Superior temporal gyrus (tissue), 1 donor: ENCODE measurements at regions not wholly inside any gene's neighbourhood (a gene's known extent, or its start where the extent isn't known, plus 50 kb on each side); places are given as distances from the start of the nearest gene placed in this dataset.

ENCODE experiments used
- DNase-seq: peaks from one replicate; pipeline ENCODE4 v3.0.0-alpha.2; 2016; ENCODE audit errors: extremely low spot score

DNA sequence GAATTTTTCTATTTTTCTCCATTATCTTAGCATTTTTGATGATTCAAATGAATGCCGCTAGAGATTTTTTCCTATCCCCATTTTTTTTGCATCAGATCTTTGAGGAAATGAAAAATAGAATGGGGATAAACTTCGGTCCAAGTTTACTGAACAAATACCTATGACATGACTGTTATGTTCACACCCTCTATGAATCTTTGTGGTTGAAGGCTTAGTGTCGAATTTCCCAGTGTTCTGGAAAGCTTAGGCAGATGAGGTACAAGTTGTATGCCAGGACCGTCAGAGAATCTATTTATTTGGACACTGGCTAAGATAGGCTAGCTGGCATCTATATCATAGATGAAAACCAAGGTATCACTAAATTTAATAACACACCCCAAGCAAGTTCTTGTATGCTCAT is 123.4 kb downstream of the SPCS3 start:
- DNase-seq = no peak

DNA sequence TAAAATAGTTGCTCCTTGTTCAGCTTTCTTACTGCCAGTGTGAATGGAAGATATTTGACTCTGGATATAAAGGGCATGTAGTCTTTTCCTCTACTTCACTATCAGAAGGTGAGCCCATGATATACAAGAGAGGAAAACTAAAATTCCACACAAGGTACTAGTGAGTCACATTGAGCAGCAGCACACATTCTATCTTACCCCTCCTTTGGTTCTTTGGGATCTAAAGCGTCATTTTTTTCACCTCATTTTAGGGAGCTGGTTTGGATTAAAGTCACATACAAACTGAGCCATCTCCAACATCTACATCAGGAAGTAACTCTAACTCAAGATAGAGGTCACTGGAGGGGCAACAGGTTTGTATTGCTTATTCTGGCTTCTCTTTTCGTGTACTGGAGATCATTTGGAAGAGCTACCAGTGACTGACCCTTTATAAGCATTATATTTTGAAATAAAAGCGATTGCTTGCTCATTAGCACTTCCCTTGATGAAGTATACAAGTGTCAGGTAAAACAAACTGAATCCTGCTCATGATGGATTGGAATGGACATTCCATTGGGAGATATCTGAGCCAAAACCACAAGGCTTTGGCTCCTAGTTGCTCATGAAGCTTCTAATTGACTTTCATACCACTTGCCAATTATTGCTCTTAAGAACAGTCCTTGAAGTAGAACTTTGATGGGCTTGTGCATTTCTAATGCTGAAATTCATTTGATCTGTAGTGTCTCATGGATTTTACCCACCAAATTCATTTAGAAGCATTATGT is 124.1 kb downstream of the SPCS3 start:
- no peak for DNase-seq

- no peak for DNase-seq
Observed at GRCh38 chr4:176444741-176445140, 125.0 kb downstream of the SPCS3 start.

DNA sequence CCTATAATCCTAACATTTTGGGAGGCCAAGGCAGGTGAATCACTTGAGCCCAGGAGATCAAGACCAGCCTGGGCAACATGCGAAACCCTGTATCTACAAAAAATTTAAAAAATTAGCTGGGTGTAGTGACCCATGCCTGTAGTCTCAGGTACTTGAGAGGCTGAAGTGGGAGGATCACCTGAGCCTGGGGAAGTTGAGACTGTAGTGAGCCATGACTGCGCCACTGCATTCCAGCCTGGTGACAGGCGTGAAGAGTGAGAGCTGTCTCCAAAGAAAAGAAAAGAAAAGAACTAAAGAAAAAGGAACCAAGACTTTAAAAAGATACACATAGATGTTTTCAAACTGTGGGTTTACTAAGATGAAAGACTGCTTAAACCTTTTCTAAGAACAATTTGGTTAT is 129.0 kb downstream of the SPCS3 start:
- no peak for DNase-seq

GRCh38 chr4:176451443-176451842 is 131.7 kb downstream of the SPCS3 start:
- DNase-seq = peak; percentile 90

- no peak for DNase-seq
Observed at GRCh38 chr4:176453079-176453478, 133.3 kb downstream of the SPCS3 start.

DNA sequence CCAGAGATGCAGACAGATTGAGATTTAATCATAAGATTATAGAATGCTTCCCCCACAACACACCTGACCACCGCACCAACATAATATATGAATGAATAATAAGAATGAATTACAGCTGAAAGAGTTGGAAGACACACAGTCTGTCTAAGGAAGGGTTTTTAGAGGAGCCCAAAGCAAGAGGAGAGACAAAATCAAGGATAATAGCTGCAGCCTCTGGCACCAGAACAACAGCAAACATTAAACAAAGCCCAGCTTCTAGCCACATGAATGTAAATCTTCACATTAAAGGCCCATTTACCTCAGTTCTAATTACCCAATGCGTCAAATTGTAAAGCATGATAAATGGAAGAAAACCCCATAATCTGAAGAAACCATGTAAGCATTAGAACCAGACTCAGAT is 133.9 kb downstream of the SPCS3 start:
- DNase-seq = no peak

- DNase-seq = no peak
Observed at GRCh38 chr4:176464748-176465147, 145.0 kb downstream of the SPCS3 start.

- DNase-seq = no peak
Observed at GRCh38 chr4:176467001-176467400, 147.2 kb downstream of the SPCS3 start.

GRCh38 chr4:176469546-176469945 is 149.8 kb downstream of the SPCS3 start:
- no peak for DNase-seq

- no peak for DNase-seq
Observed at GRCh38 chr4:176470671-176471070, 150.9 kb downstream of the SPCS3 start.

GRCh38 chr4:176475067-176475466 is 155.3 kb downstream of the SPCS3 start:
- no peak for DNase-seq

GRCh38 chr4:176478076-176478475 is 158.3 kb downstream of the SPCS3 start:
- DNase-seq = no peak

DNA sequence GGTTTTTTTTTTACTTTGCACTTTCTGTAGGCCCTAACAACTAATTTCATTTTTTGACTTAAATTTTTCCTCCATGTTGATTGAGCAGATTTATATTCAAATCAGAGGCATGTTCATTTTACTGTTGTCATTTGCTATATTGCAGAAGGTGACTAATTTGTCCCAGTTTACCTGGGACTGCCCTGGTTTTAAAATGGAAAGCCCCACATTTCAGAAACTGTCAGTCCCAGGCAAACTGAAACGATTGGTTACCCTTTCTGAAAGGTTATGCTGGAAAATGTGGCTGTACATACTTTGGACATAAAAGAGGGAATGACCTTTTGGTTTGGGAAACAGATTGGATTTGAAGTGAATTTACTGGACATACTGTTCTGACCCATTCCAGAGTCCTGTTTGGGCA is 160.0 kb downstream of the SPCS3 start:
- no peak for DNase-seq

DNA sequence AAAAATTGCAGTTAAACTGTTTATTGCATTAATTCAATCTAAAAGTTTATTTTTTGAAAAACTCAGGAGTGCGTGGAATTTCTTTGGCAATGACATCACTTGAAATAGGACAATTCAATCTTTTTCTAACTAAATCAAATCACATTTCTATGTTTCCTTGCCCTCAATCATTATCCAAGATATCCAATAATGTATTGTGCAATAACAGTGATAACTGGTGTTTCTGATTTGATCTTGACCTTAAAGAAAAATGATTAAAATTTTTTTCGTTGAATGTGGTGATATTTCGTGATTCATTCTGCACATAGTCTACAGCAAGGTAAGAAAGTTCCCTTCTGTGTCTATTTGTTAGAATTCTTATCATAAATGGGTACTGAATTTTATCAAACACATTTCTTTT is 163.2 kb downstream of the SPCS3 start:
- no peak for DNase-seq

DNA sequence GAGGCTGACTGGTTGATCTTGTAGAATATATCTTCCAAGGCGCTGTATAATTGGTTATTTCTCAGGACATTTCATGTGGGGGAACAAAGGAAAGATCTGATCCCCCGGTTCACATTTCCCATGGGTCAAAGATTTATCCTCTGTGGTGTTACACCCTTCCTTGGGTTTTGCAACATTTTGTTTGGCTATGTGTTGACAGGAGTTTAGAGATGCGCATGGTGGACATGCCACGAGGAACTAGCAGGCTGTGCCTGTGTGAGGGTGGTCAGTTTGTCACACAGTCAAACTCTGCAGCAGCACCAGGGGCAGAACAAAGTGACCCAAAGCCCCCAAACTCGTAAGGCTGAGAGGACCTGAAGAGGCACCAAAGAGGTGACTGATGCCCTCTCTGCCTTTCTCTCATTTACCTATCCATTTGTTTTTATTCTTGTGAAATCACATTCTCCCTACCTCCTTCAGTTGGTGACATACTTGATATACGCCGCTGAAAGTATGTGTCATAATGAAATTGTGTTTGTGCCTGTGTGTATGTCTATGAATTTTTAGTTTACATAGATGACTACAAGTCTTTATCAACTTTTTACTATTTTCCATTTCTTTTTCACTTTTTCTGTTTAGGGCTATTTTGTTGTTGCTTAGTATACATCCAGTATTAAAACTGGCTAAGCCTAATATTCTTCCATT is 164.7 kb downstream of the SPCS3 start:
- DNase-seq = no peak

DNA sequence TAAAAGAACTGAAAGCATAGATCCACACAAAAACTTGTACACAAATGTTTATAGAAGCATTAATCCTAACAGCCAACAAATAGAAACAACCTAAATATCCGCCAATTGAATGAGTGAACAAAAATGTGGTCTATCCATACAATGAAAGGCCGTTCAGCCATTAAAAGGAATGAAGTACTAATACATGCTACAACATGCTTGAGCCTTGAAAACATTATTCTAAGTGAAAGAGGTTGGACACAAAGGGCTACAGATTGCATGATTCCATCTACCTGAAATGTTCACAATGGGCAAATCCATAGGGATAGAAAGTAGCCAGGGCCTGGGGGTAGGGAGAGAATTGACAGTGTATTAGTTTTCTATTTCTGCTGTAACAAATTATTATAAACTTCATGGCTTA is 169.2 kb downstream of the SPCS3 start:
- DNase-seq = no peak

DNA sequence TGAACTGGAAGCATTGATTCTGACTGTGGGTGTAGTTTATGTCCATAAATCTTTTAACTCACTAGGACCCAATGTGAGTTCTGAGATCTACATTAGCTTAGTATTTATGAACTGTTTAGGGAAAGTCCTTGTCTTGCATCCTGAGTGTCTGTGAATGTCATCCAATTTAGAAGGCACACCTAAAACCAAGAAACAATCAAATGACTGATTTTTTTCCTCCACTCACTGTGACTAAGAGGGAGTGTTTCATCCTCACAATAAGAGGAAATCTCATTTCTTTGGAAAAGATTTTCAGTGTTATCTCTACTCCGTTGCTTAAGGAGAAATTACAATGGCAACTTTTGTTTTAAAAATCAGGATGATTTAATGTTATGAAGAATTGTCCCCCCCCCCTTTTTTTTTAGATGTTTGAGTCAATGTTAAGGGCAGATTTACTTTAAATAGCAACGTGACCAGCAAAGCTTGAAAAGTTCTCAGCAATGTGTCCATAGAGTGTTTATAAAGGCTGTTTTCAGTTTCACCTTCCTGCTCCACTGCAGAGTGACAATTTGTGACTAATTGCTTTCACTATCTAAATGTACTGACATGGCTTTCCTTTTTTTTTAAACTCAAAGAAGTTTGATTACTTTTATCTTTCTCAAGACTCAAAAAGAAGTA is 173.0 kb downstream of the SPCS3 start:
- no peak for DNase-seq

DNA sequence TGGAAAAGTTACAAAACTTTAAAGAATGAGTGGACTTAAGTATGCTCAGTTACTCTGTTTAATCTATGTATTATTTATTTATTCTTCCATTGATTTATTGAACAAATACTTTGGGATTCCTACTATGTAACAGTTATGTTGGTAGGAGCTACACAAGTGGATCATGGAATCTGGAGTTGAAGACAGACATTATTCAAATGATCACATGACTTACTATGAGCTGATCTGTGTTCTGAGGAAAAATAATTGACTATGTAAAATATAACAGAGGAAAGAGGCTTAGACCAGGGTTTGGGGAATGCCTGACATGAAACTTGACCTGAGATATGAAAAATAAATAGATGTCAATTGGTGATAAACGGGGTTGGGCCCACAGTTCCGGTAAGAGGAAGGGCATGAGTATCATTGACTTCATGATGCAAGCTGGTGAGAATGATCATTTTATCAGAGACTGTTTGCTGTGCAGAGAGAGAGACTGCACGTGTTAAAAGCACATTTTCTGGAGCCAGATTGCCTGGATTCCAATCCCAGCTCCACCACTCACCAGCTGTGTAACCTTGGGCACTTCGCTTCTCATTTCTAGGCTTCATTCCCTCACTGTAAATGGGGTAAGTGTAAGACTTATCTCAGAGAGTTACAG is 179.0 kb downstream of the SPCS3 start:
- DNase-seq = no peak

- no peak for DNase-seq
Observed at GRCh38 chr4:176499518-176499917, 179.8 kb downstream of the SPCS3 start.

DNA sequence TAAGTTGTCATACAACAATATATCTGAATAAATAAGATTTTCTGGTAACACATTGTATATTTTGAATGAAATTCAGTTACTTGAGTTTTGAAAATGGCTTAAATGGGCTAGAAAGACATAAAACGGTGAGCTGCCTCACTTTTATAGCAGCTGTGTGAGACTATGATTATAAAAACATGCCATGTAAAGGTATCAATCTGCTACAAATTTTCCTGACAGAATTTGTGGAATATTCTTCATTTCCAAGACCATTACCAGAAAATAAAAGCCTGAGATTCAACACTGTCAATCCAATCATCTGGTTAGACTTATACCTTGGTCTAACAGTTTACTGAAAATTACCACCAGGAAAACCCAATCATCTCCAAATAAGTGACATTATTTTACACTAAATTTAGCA is 181.1 kb downstream of the SPCS3 start:
- no peak for DNase-seq

DNA sequence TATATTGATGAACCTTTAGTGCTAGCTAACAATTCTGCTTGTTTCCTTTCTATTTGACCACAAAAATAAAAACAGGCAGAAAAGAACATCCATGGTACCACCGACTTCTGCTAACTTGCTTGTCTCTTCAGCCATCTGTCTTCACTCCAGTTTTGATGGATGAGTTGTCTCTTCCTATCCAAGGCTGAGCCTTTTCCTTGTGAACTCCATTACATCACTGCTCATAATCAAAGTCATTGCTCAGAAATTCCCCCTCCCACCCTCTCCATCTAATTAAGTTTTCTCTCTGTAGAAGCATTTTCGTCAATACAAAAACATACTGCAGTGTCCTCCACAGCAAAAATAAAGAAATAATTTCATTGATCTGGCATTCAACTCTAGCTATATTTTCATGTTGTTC is 184.4 kb downstream of the SPCS3 start:
- DNase-seq = no peak
